Trophoblast cell (in vitro differentiated cells and primary cell): ENCODE measurements at regions not wholly inside any gene's neighbourhood (a gene's known extent, or its start where the extent isn't known, plus 50 kb on each side); places are given as distances from the start of the nearest gene placed in this dataset.
A peak's percentile ranks its signal among the peaks of the same experiment; 100 is the strongest.
"Not testable (repeated sequence)": the region's sequence is repeated elsewhere in the genome, so short reads cannot be mapped to it uniquely, and the experiment has no call there.

ENCODE experiments used
- DNase-seq, 2 donors: peaks; one replicate each; pipeline ENCODE4 v3.0.0-alpha.2; 2016
- H2AFZ ChIP-seq: 2 replicates; pipeline ENCODE4 v1.6.1; 2013; ENCODE audit warnings: low read length, moderate library complexity, mild to moderate bottlenecking; ENCODE audit not compliant: insufficient read depth, poor library complexity
- H2AK5ac ChIP-seq: 2 replicates; pipeline ENCODE4 v1.6.1; 2013; ENCODE audit warnings: mild to moderate bottlenecking, low read length
- H2BK120ac ChIP-seq: 2 replicates; pipeline ENCODE4 v1.6.1; 2013; ENCODE audit warnings: low read length, mild to moderate bottlenecking, moderate library complexity; ENCODE audit not compliant: insufficient read depth, poor library complexity
- H2BK12ac ChIP-seq: 2 replicates; pipeline ENCODE4 v1.6.1; 2013; ENCODE audit warnings: mild to moderate bottlenecking, low read length, moderate library complexity
- H2BK5ac ChIP-seq: 2 replicates; pipeline ENCODE4 v1.6.1; 2013; ENCODE audit warnings: low read length, low read depth, moderate library complexity, mild to moderate bottlenecking; ENCODE audit not compliant: poor library complexity
- H3K14ac ChIP-seq: 2 replicates; pipeline ENCODE4 v1.6.1; 2013; ENCODE audit warnings: mild to moderate bottlenecking, low read length
- H3K18ac ChIP-seq: 2 replicates; pipeline ENCODE4 v1.6.1; 2013; ENCODE audit warnings: mild to moderate bottlenecking, low read length
- H3K23ac ChIP-seq: 2 replicates; pipeline ENCODE4 v1.6.1; 2013; ENCODE audit warnings: low read length
- H3K27ac ChIP-seq: 2 replicates; pipeline ENCODE4 v1.5.1; 2013; ENCODE audit warnings: low read depth, mild to moderate bottlenecking, inconsistent platforms, low read length, moderate library complexity
- H3K27me3 ChIP-seq: 2 replicates; pipeline ENCODE4 v1.6.1; 2013; ENCODE audit warnings: inconsistent platforms, mild to moderate bottlenecking, low read length, moderate library complexity; ENCODE audit not compliant: insufficient read depth
- H3K36me3 ChIP-seq, 2 experiments: 1 replicate in 1 of 2; 2 replicates in 1 of 2; pipeline ENCODE4 v1.6.1; 2013; ENCODE audit warnings: low read length in 2 of 2, mild to moderate bottlenecking in 2 of 2, moderate library complexity in 1 of 2; ENCODE audit not compliant: insufficient read depth in 2 of 2, control insufficient read depth in 1 of 2
- H3K4ac ChIP-seq: 2 replicates; pipeline ENCODE4 v1.6.1; 2013; ENCODE audit warnings: low read depth, mild to moderate bottlenecking, low read length, moderate library complexity
- H3K4me1 ChIP-seq, 2 experiments: 1 replicate in 1 of 2; 2 replicates in 1 of 2; pipeline ENCODE4 v1.6.1; 2013; ENCODE audit warnings: low read length in 2 of 2, mild to moderate bottlenecking in 2 of 2, moderate library complexity in 1 of 2; ENCODE audit not compliant: insufficient read depth in 2 of 2, control insufficient read depth in 1 of 2
- H3K4me2 ChIP-seq: 2 replicates; pipeline ENCODE4 v1.6.1; 2013; ENCODE audit warnings: inconsistent platforms, mild to moderate bottlenecking, low read length, moderate library complexity
- H3K4me3 ChIP-seq: 2 replicates; pipeline ENCODE4 v1.5.1; 2013; ENCODE audit warnings: mild to moderate bottlenecking, low read depth, low read length, inconsistent platforms
- H3K79me1 ChIP-seq: one replicate; pipeline ENCODE4 v1.6.1; 2013; ENCODE audit warnings: low read length
- H3K79me2 ChIP-seq: 2 replicates; pipeline ENCODE4 v1.6.1; 2013; ENCODE audit warnings: low read length, mild to moderate bottlenecking; ENCODE audit not compliant: control insufficient read depth, insufficient read depth, poor library complexity
- H3K9ac ChIP-seq: 2 replicates; pipeline ENCODE4 v1.6.1; 2013; ENCODE audit warnings: mild to moderate bottlenecking, low read length
- H3K9me3 ChIP-seq: 2 replicates; pipeline ENCODE4 v1.6.1; 2013; ENCODE audit warnings: low read depth, mild to moderate bottlenecking, control low read depth, inconsistent platforms, low read length; ENCODE audit not compliant: insufficient read depth
- H4K12ac ChIP-seq: 2 replicates; pipeline ENCODE4 v1.6.1; 2013; ENCODE audit warnings: low read depth, mild to moderate bottlenecking, low read length, moderate library complexity
- H4K8ac ChIP-seq: 2 replicates; pipeline ENCODE4 v1.6.1; 2013; ENCODE audit warnings: low read depth, mild to moderate bottlenecking, low read length, moderate library complexity
- H4K91ac ChIP-seq: one replicate; pipeline ENCODE4 v1.6.1; 2013; ENCODE audit warnings: low read depth, mild to moderate bottlenecking, low read length, moderate library complexity
- WGBS: extraction: QIAGEN DNeasy Blood & Tissue Kit; methylation state at CpG from one replicate; pipeline ENCODE4 v1.1.7; 2013; ENCODE audit warnings: missing lambda C conversion rate; ENCODE audit not compliant: insufficient read length, insufficient coverage; ENCODE audit errors: extremely low coverage; 5-methylcytosine and 5-hydroxymethylcytosine counted together

DNA sequence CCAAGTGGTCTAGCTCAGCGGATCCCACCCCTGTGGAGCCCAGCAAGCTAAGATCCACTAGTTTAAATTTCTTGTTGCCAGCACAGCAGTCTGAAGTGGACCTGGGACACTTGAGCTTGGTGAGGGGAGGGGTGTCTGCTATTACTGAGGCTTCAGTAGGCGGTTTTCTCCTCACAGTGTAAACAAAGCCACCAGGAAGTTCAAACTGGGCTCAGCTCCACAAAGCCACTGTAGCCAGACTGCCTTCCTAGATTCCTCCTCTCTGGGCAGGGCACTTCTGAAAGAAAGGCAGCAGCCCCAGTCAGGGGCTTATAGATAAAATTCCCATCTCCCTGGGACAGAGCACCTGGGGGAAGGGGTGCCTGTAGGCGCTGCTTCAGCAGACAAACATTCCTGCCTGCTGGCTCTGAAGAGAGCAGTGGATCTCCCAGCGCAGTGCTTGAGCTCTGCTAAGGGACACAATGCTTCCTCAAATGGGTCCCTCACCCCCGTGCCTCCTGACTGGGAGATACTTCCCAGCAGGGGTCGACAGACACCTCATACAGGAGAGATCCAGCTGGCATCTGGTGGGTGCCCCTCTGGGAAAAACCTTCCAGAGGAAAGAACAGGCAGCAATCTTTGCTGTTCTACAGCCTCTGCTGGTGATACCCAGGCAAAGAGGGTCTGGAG is 148.6 kb upstream of the PDE4D start:
- H4K91ac ChIP-seq: peak overlapping the region; percentile 48
- not testable (repeated sequence) for H3K9ac ChIP-seq, H3K79me1 ChIP-seq, H3K79me2 ChIP-seq, H3K23ac ChIP-seq, DNase-seq, H2AK5ac ChIP-seq, H2AFZ ChIP-seq, H4K8ac ChIP-seq, H3K27me3 ChIP-seq, H3K4ac ChIP-seq, H3K36me3 ChIP-seq, H3K27ac ChIP-seq, H2BK5ac ChIP-seq, H3K9me3 ChIP-seq, H2BK12ac ChIP-seq, H3K4me1 ChIP-seq, H3K4me2 ChIP-seq, H3K14ac ChIP-seq, H3K4me3 ChIP-seq
- no CpG with 5 or more reads among the region's 6 CpGs for WGBS
- peak overlapping the region; percentile 59 for H4K12ac ChIP-seq
- peak overlapping the region; percentile 73 for H2BK120ac ChIP-seq
- H3K18ac ChIP-seq: peak overlapping the region; percentile 47

DNA sequence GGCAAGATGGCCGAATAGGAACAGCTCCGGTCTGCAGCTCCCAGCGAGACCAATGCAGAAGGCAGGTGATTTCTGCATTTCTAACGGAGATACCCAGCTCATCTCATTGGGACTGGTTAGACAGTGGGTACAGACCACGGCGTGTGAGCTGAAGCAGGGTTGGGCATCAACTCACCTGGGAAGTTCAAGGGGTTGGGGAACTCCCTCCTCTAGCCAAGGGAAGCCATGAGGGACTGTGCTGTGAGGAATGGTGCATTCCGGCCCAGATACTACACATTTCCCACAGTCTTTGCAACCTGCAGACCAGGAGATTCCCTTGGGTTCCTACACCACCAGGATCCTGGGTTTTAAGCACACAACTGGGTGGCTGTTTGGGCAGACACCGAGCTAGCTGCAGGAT is 148.0 kb upstream of the PDE4D start:
- not testable (repeated sequence) for H3K14ac ChIP-seq, H3K4me3 ChIP-seq, H4K8ac ChIP-seq, H4K12ac ChIP-seq, H3K23ac ChIP-seq, DNase-seq, H3K9ac ChIP-seq, H3K27ac ChIP-seq, H3K4ac ChIP-seq, H3K36me3 ChIP-seq, H2BK5ac ChIP-seq, H3K79me1 ChIP-seq, H2AK5ac ChIP-seq, H3K4me2 ChIP-seq, H2BK120ac ChIP-seq, H3K9me3 ChIP-seq, H3K4me1 ChIP-seq, H3K79me2 ChIP-seq, H2AFZ ChIP-seq, H3K18ac ChIP-seq, H2BK12ac ChIP-seq, H3K27me3 ChIP-seq
- peak overlapping the region; percentile 48 for H4K91ac ChIP-seq
- no CpG with 5 or more reads among the region's 8 CpGs for WGBS

DNA sequence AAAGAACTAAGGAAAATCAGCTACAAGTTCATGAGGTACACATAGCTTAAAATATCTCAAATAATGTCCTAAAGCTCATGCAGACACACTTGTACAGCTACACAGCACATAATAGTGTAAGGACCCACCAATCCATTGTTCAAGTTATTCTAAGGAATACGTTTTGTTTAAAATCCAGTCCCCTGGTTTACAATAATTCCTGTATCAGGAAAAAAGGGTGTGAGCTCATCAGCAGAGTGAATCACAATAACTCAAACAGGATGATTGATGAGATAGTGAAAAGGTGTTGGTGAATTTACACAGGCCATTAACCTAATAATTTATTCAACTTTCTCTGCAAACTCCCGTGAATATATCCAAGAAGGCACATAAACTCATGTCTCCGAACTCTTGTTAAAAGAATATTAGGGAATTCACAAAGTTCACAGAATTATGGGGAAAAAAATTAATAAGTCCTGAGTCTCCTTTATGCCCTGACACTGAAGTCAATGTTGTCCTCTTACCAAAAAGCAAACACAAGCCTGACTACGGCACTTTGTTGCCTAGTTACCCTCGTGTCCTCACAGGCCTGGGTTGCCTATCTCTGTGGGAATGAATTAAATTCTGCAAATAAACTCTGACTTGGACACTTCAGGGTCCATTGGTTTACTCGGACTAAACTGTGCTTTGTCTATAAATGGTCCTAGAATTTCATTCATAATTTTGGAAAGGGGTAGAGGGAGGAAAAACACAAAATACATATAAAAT is 142.8 kb upstream of the PDE4D start:
- Histone ChIP-seq H3K79me1 (no peaks in the 10 kb centered on the region), H3K4me3 (no peak overlapping the region), H3K4me1 (no peaks in the 10 kb centered on the region), H4K12ac (no peak overlapping the region), H3K4me2 (no peak overlapping the region), H3K23ac (no peak overlapping the region), H3K36me3 (no peaks in the 10 kb centered on the region), H3K27ac (no peak overlapping the region), H2BK120ac (no peak overlapping the region), H3K27me3 (no peaks in the 10 kb centered on the region), H3K9me3 (no peaks in the 10 kb centered on the region), H3K18ac (no peak overlapping the region), H3K79me2 (no peaks in the 10 kb centered on the region), H3K9ac (no peak overlapping the region), H3K4ac (no peak overlapping the region), H2BK12ac (no peak overlapping the region), H2AFZ (no peak overlapping the region), H4K91ac (no peak overlapping the region), H2AK5ac (no peak overlapping the region), H3K14ac (no peak overlapping the region), H4K8ac (no peak overlapping the region), H2BK5ac (no peak overlapping the region)
- DNase-seq: no peak
- no CpG with 5 or more reads among the region's 6 CpGs for WGBS

DNA sequence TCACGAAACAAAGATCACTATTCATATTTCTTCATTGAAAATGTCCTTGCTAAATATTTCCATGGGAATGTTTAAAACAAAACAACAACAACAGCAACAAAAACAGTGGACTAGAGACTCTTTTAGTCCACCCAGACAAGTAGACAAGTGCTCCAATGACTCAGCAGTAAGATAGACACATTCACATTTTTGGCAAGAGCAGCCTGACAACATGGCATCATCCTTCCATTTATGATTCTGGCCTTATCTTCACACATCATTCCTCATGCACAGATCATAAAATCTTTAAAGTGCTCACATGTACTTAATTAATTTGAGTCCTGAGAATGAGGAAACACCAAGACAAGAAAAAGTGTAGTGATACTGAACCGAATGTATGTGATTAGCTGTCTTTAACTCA is 132.6 kb upstream of the PDE4D start:
- Histone ChIP-seq H4K91ac (no peak overlapping the region), H3K4me2 (no peak overlapping the region), H2AK5ac (no peak overlapping the region), H2BK5ac (no peak overlapping the region), H3K18ac (no peak overlapping the region), H4K12ac (no peak overlapping the region), H2BK120ac (no peak overlapping the region), H3K27ac (no peak overlapping the region), H3K9ac (no peak overlapping the region), H3K14ac (no peak overlapping the region), H3K79me1 (peaks cover 4% of the 10 kb centered on the region), H3K36me3 (no peaks in the 10 kb centered on the region), H3K4ac (no peak overlapping the region), H3K4me1 (peaks cover 4 to 6% of the 10 kb centered on the region in 2 experiments), H3K9me3 (no peaks in the 10 kb centered on the region), H3K23ac (no peak overlapping the region), H3K4me3 (no peak overlapping the region), H2BK12ac (no peak overlapping the region), H3K27me3 (no peaks in the 10 kb centered on the region), H4K8ac (no peak overlapping the region), H2AFZ (no peak overlapping the region), H3K79me2 (no peaks in the 10 kb centered on the region)
- DNase-seq: peak in 1 of 2 donors; percentile 4
- WGBS: no CpG with 5 or more reads among the region's 2 CpGs
